GM12864 (cell line): ENCODE measurements at regions not wholly inside any gene's neighbourhood (a gene's known extent, or its start where the extent isn't known, plus 50 kb on each side); places are given as distances from the start of the nearest gene placed in this dataset.

Experiments used
- DNase-seq: peaks from one replicate; pipeline ENCODE4 v3.0.0-alpha.2; 2011; ENCODE audit warnings: low read depth
- H3K4me3 ChIP-seq: 2 replicates; pipeline ENCODE4 v1.5.1; 2011; ENCODE audit warnings: mild to moderate bottlenecking, low read depth, low read length, control low read depth
- TF ChIP-seq, protein P1 (sequence below): IDR thresholded peaks from 2 replicates; pipeline ENCODE4 v1.5.1; 2011; ENCODE audit warnings: low read depth, mild to moderate bottlenecking, moderate library complexity, low read length, control low read depth, inconsistent platforms; ENCODE audit errors: missing control alignments

DNA sequence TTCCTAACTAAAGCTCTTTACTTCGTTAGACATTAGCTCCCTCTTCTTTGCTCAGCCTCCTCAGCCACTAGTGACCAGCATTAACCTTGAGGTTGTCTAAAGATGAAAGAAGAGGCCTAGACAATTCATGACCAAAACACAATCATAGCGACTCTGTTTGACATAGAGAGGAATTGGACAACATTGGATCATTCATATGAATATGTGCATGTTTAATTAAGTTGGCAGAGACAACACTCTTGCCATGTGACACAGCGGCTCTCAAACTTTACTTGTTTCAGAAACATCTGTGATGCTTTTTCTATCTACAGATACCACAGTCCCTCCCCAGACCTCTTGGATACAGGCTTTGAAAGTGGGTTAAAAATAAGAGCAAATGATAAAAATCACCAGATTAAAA is 81.7 kb downstream of the LINC00237 start:
- TF ChIP-seq, protein P1, sequence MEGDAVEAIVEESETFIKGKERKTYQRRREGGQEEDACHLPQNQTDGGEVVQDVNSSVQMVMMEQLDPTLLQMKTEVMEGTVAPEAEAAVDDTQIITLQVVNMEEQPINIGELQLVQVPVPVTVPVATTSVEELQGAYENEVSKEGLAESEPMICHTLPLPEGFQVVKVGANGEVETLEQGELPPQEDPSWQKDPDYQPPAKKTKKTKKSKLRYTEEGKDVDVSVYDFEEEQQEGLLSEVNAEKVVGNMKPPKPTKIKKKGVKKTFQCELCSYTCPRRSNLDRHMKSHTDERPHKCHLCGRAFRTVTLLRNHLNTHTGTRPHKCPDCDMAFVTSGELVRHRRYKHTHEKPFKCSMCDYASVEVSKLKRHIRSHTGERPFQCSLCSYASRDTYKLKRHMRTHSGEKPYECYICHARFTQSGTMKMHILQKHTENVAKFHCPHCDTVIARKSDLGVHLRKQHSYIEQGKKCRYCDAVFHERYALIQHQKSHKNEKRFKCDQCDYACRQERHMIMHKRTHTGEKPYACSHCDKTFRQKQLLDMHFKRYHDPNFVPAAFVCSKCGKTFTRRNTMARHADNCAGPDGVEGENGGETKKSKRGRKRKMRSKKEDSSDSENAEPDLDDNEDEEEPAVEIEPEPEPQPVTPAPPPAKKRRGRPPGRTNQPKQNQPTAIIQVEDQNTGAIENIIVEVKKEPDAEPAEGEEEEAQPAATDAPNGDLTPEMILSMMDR = no peak
- no peak for DNase-seq
- no peak overlapping the region for H3K4me3 ChIP-seq

DNA sequence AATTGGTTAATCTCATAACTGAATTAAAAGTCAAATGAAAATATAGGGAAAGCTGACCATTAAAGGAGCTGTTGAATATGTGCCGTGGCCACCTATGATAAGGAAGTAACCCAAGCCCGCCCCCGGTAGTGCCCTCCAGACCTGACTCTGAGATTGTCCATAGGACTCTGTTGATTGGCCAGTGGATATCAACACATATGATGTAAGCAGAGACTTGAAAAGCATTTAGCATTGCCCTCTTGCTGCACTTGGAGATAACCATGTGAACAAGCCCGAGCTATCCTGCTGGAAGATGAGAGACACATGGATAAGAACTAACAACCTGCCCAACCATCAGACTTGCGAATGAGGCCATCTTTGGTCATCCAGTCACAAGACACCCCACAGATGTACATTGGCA is 83.2 kb downstream of the LINC00237 start:
- H3K4me3 ChIP-seq = no peak overlapping the region
- DNase-seq = no peak
- TF ChIP-seq, protein P1 = no peak

DNA sequence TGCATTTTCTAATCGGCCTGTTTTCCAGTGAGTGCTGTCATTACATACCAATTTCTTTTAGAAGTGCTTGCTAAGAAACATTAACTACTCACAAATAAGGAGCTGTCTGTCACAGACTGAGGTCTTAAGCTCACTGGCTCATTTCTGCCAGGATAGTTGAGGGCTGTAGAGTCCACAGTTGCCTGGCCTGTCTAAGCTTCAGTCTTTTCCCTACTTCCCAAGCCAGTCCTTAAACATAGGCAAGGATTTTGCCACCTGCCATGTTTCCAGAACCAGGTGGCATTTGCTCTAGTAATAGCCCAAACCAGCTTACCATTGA is 84.7 kb downstream of the LINC00237 start:
- TF ChIP-seq, protein P1 = no peak
- DNase-seq = no peak
- H3K4me3 ChIP-seq = no peak overlapping the region

DNA sequence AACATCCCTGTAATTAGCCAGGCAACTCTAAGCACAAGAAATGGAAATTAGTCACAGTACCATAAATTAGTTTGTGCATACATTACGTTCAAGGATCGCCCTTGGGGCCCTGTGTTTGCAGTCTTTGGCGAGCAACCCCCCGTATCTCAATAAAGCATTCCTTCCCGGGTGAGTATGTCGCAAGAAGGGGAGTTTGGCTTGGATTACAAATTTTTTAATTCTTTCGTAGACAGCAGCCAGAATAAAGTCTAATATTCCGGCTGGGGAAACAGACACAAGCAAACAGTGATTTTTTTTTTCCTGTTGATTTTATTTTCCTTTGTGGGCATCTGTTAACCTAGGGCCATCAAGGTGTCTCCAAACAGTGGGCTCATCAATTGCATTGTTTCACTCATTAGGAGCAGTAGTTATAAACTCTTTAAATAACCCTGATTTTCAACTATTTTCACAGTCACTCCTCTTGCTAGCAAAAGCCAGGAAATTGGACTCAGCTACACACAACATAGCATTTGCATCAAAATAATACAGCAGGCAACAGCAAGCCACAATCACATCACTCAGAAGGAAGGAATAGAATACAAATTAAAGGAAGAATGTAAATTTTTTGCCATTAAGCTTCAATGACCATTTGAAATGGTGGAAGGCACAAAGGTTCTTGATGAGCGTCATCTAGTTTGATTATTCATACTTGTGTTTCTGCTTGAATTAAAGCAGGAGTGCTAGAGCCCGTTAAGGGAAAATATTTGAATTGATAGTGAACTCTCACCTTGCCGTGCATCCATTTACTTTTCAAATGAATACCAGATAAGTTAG is 85.3 kb downstream of the LINC00237 start:
- H3K4me3 ChIP-seq = no peak overlapping the region
- TF ChIP-seq, protein P1 = no peak
- DNase-seq = no peak

DNA sequence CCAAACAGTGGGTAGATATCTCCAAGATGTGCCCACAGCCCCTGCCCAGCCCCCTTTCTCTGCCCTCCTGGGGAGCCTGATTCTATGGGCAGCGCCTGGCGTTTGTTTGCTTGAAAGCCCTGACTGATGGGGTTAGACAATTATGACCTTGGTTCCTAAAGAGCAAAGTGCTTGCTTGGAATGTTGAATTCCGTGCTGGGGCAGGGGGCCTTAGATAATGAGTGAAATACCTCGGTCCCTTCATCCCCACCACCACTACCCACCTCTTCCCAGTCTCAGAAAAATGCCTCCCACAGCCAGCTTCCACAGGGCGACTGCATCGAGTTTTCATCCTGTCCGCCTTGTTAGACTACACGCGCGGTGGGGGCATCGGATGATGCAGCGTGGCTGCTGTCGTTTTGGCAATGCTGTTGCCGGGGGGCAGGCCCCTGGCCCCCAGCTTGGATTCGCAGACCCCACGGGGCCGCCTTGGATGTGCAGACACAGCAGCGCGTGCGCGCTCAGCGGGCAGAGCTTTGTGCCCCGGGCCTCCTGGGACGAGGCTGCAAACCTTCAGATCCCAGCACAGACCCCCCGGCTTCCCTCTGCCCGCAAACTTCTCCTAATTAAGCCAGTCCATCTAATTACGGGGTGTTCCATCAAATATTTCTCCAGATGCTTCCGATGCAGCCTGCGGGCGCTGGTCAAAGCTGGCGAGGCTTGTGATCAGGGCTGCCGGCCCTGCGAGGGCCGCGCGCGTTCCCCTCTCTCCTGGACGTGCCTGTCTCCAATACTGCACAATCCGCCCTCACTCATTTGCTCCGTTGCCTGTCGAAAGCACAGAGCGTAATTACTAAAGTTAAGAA is 86.1 kb downstream of the LINC00237 start:
- TF ChIP-seq, protein P1 = no peak
- no peak for DNase-seq
- no peak overlapping the region for H3K4me3 ChIP-seq

DNA sequence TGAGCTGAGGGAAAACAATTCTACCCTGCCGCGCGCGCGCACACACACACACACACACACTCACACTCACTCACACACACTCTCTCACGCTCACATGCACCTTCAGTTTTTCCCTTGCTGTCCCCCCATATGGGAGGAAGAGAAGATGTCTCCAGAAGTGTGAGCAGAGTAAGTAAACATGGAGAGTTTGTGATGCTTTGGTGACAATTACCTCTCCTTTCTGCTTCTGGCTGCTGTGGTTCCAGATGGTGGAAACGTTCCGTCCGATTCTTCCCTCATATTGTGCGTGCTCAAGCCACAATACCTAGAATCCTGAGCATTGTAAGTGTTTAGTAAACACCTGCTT is 86.7 kb downstream of the LINC00237 start:
- H3K4me3 ChIP-seq = no peak overlapping the region
- DNase-seq = no peak
- TF ChIP-seq, protein P1 = no peak
